H9 (cell line): ENCODE measurements at regions not wholly inside any gene's neighbourhood (a gene's known extent, or its start where the extent isn't known, plus 50 kb on each side); places are given as distances from the start of the nearest gene placed in this dataset.

Source experiments
- DNase-seq: peaks from one replicate; pipeline ENCODE4 v3.0.0-alpha.2; 2017
- H2AFZ ChIP-seq: one replicate; pipeline ENCODE4 v1.6.1; 2013; ENCODE audit warnings: mild to moderate bottlenecking, low read length, control low read depth, moderate library complexity
- H2AK5ac ChIP-seq: 2 replicates; pipeline ENCODE4 v1.6.1; 2013; ENCODE audit warnings: low read length, control low read depth, mixed read lengths; ENCODE audit not compliant: insufficient read length
- H2BK120ac ChIP-seq: one replicate; pipeline ENCODE4 v1.6.1; 2013; ENCODE audit warnings: low read depth, mild to moderate bottlenecking, low read length, control low read depth, inconsistent platforms; ENCODE audit not compliant: poor library complexity, severe bottlenecking
- H2BK12ac ChIP-seq: 2 replicates; pipeline ENCODE4 v1.6.1; 2013; ENCODE audit warnings: low read length, control low read depth, mixed read lengths, low read depth; ENCODE audit not compliant: insufficient read length
- H2BK15ac ChIP-seq: 2 replicates; pipeline ENCODE4 v1.6.1; 2013; ENCODE audit warnings: low read depth, low read length, control low read depth
- H2BK20ac ChIP-seq: one replicate; pipeline ENCODE4 v1.6.1; 2013; ENCODE audit warnings: low read depth, mild to moderate bottlenecking, low read length, control low read depth, inconsistent platforms; ENCODE audit not compliant: poor library complexity, severe bottlenecking
- H2BK5ac ChIP-seq: 2 replicates; pipeline ENCODE4 v1.6.1; 2013; ENCODE audit warnings: low read length, control low read depth, mixed read lengths; ENCODE audit not compliant: insufficient read length
- H3K14ac ChIP-seq: 2 replicates; pipeline ENCODE4 v1.6.1; 2013; ENCODE audit warnings: low read length, control low read depth; ENCODE audit not compliant: insufficient read depth
- H3K18ac ChIP-seq: 2 replicates; pipeline ENCODE4 v1.6.1; 2013; ENCODE audit warnings: low read depth, mild to moderate bottlenecking, mixed read lengths, low read length, control low read depth; ENCODE audit not compliant: insufficient read length
- H3K23ac ChIP-seq: 2 replicates; pipeline ENCODE4 v1.6.1; 2013; ENCODE audit warnings: low read length, control low read depth, mixed read lengths, low read depth; ENCODE audit not compliant: insufficient read length
- H3K23me2 ChIP-seq: 2 replicates; pipeline ENCODE4 v1.6.1; 2013; ENCODE audit warnings: low read depth, mild to moderate bottlenecking, mixed read lengths, low read length, control low read depth; ENCODE audit not compliant: insufficient read length, poor library complexity, severe bottlenecking
- H3K27ac ChIP-seq: 2 replicates; pipeline ENCODE4 v1.5.1; 2013; ENCODE audit warnings: low read length, control low read depth, mixed read lengths, low read depth; ENCODE audit not compliant: insufficient read length
- H3K27me3 ChIP-seq: 2 replicates; pipeline ENCODE4 v1.6.1; 2013; ENCODE audit warnings: low read length, control low read depth, inconsistent platforms; ENCODE audit not compliant: insufficient read depth
- H3K4ac ChIP-seq: 2 replicates; pipeline ENCODE4 v1.6.1; 2013; ENCODE audit warnings: low read depth, mild to moderate bottlenecking, control low read depth, inconsistent platforms, low read length, moderate library complexity
- H3K4me1 ChIP-seq: 2 replicates; pipeline ENCODE4 v1.6.1; 2013; ENCODE audit warnings: low read length, control low read depth, inconsistent platforms; ENCODE audit not compliant: insufficient read depth
- H3K4me2 ChIP-seq: 2 replicates; pipeline ENCODE4 v1.6.1; 2013; ENCODE audit warnings: low read length, control low read depth, mixed read lengths; ENCODE audit not compliant: insufficient read length, insufficient read depth
- H3K56ac ChIP-seq: 2 replicates; pipeline ENCODE4 v1.6.1; 2013; ENCODE audit warnings: low read depth, mild to moderate bottlenecking, mixed read lengths, low read length, control low read depth; ENCODE audit not compliant: insufficient read length
- H3K79me1 ChIP-seq: 2 replicates; pipeline ENCODE4 v1.6.1; 2013; ENCODE audit warnings: low read depth, mild to moderate bottlenecking, moderate library complexity, low read length, control low read depth, inconsistent platforms; ENCODE audit not compliant: insufficient read depth, poor library complexity, severe bottlenecking
- H3K79me2 ChIP-seq: 2 replicates; pipeline ENCODE4 v1.6.1; 2013; ENCODE audit warnings: low read length, control low read depth, inconsistent platforms; ENCODE audit not compliant: insufficient read depth
- H3K9ac ChIP-seq: 2 replicates; pipeline ENCODE4 v1.6.1; 2013; ENCODE audit warnings: low read length, control low read depth, mixed read lengths; ENCODE audit not compliant: insufficient read length; ENCODE audit errors: extremely low read depth
- H3K9me3 ChIP-seq: one replicate; pipeline ENCODE4 v1.6.1; 2013; ENCODE audit warnings: low read depth, low read length, inconsistent platforms; ENCODE audit not compliant: control insufficient read depth
- H3T11ph ChIP-seq: one replicate; pipeline ENCODE4 v1.6.1; 2013; ENCODE audit warnings: mild to moderate bottlenecking, low read length, control low read depth, inconsistent platforms
- H4K20me1 ChIP-seq: one replicate; pipeline ENCODE4 v1.6.1; 2013; ENCODE audit not compliant: control insufficient read depth, insufficient read length, insufficient read depth
- H4K5ac ChIP-seq: 2 replicates; pipeline ENCODE4 v1.6.1; 2013; ENCODE audit warnings: low read depth, mild to moderate bottlenecking, mixed read lengths, low read length, control low read depth; ENCODE audit not compliant: insufficient read length
- H4K8ac ChIP-seq: replicated peaks from 2 replicates; pipeline ENCODE4 v1.6.1; 2013; ENCODE audit warnings: low read length, control low read depth, mixed read lengths, low read depth; ENCODE audit not compliant: insufficient read length
- H4K91ac ChIP-seq: 2 replicates; pipeline ENCODE4 v1.6.1; 2013; ENCODE audit warnings: low read depth, mild to moderate bottlenecking, moderate library complexity, mixed read lengths, low read length, control low read depth; ENCODE audit not compliant: insufficient read length
- H3K27ac Mint-ChIP-seq, 3 experiments: 2 replicates in 2 of 3; 3 replicates in 1 of 3; pipeline ENCODE4 v1.8.0; 2020 to 2021; ENCODE audit warnings: mixed read lengths in 3 of 3, mild to moderate bottlenecking in 1 of 3, moderate library complexity in 1 of 3
- H3K27me3 Mint-ChIP-seq: 2 replicates; pipeline ENCODE4 v1.8.0; 2021; ENCODE audit warnings: low read depth, mild to moderate bottlenecking, moderate library complexity, mixed read lengths
- H3K36me3 Mint-ChIP-seq, 3 experiments: 2 replicates in 2 of 3; 3 replicates in 1 of 3; pipeline ENCODE4 v1.8.0; 2020 to 2021; ENCODE audit warnings: low read depth in 3 of 3, mixed read lengths in 3 of 3; ENCODE audit not compliant: insufficient read depth in 1 of 3
- H3K4me1 Mint-ChIP-seq, 2 experiments: 2 replicates each; pipeline ENCODE4 v1.8.0; 2020; ENCODE audit warnings: mixed read lengths in 2 of 2
- H3K4me3 Mint-ChIP-seq, 2 experiments: 2 replicates in 1 of 2; 3 replicates in 1 of 2; pipeline ENCODE4 v1.8.0; 2020 to 2021; ENCODE audit warnings: mild to moderate bottlenecking in 2 of 2, mixed read lengths in 2 of 2, moderate library complexity in 1 of 2
- H3K9me3 Mint-ChIP-seq, 2 experiments: 2 replicates in 1 of 2; 3 replicates in 1 of 2; pipeline ENCODE4 v1.8.0; 2020; ENCODE audit warnings: mild to moderate bottlenecking in 2 of 2, mixed read lengths in 2 of 2, moderate library complexity in 1 of 2
- WGBS: extraction: QIAGEN DNeasy Blood & Tissue Kit; methylation state at CpG from one replicate; pipeline ENCODE4 v1.1.7; 2013; ENCODE audit warnings: missing lambda C conversion rate, low lambda C conversion rate, mixed read lengths; ENCODE audit not compliant: insufficient read length; ENCODE audit errors: extremely low coverage; 5-methylcytosine and 5-hydroxymethylcytosine counted together
- TF ChIP-seq, protein P1 (sequence below): fragments of 200-600 bp; sonication (generic); conservative IDR thresholded peaks from 3 replicates; pipeline ENCODE4 v1.8.0; 2021; ENCODE audit warnings: antibody characterized with exemption, mild to moderate bottlenecking

- Mint-ChIP-seq H3K27me3 (peaks cover 4% of the 10 kb centered on the region), H3K4me3 (no peak overlapping the region), H3K36me3 (no peaks in the 10 kb centered on the region), H3K4me1 (peaks cover 8 to 14% of the 10 kb centered on the region in 2 experiments), H3K27ac (no peak overlapping the region), H3K9me3 (peaks cover 0 to 3% of the 10 kb centered on the region in 2 experiments; a peak in 1 of 5 replicates)
- Histone ChIP-seq H3K56ac (no peak overlapping the region), H3K9me3 (no peaks in the 10 kb centered on the region), H2BK20ac (no peak overlapping the region), H3K4ac (no peak overlapping the region), H2AK5ac (no peak overlapping the region), H3K79me1 (no peaks in the 10 kb centered on the region), H2BK5ac (no peak overlapping the region), H3K79me2 (no peaks in the 10 kb centered on the region), H3K4me2 (no peak overlapping the region), H2BK12ac (no peak overlapping the region), H2BK15ac (no peak overlapping the region), H3K27me3 (no peaks in the 10 kb centered on the region), H4K8ac (no peak overlapping the region), H3K23me2 (no peaks in the 10 kb centered on the region), H4K20me1 (no peaks in the 10 kb centered on the region), H3K4me1 (no peaks in the 10 kb centered on the region), H4K5ac (no peak overlapping the region), H3K18ac (no peak overlapping the region), H3T11ph (no peak overlapping the region), H3K14ac (no peak overlapping the region), H2BK120ac (no peak overlapping the region), H3K23ac (no peak overlapping the region), H3K27ac (no peak overlapping the region), H2AFZ (no peak overlapping the region), H3K9ac (no peak overlapping the region), H4K91ac (no peak overlapping the region)
- TF ChIP-seq, protein P1, sequence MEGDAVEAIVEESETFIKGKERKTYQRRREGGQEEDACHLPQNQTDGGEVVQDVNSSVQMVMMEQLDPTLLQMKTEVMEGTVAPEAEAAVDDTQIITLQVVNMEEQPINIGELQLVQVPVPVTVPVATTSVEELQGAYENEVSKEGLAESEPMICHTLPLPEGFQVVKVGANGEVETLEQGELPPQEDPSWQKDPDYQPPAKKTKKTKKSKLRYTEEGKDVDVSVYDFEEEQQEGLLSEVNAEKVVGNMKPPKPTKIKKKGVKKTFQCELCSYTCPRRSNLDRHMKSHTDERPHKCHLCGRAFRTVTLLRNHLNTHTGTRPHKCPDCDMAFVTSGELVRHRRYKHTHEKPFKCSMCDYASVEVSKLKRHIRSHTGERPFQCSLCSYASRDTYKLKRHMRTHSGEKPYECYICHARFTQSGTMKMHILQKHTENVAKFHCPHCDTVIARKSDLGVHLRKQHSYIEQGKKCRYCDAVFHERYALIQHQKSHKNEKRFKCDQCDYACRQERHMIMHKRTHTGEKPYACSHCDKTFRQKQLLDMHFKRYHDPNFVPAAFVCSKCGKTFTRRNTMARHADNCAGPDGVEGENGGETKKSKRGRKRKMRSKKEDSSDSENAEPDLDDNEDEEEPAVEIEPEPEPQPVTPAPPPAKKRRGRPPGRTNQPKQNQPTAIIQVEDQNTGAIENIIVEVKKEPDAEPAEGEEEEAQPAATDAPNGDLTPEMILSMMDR: no peak
- no CpG with 5 or more reads among the region's 7 CpGs for WGBS
- no peak for DNase-seq
These were observed 161.8 kb upstream of the GGTLC1 start for GRCh38 chr20:24150406-24150805.
